NCI-H1694 (cell line): ENCODE measurements at regions not wholly inside any gene's neighbourhood (a gene's known extent, or its start where the extent isn't known, plus 50 kb on each side); places are given as distances from the start of the nearest gene placed in this dataset.
"Not testable (repeated sequence)": the region's sequence is repeated elsewhere in the genome, so short reads cannot be mapped to it uniquely, and the experiment has no call there.

Source experiments
- DNase-seq: peaks from one replicate; lab custom pipeline; 2025; lab: John Stamatoyannopoulos, UW

DNA sequence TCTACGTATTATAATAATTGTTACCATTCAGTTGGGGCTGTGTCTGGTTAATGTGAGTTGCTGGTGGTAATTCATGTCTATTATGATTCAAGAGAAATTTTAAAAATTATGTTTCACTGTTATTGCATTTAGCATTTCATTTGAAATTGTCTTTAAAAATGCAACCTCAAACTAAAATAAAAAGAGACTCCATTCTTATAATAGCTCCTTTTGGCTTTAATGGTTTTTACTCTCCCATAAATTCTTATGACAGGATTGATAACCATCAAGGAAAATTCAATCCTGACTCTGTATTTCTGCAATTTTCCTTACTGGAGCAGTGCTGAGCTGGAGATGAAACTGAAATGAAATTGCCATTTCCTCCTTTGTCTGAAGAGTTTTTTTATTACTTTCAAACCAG lies 262.7 kb downstream of the REEP3 start:
- DNase-seq = no peak

DNA sequence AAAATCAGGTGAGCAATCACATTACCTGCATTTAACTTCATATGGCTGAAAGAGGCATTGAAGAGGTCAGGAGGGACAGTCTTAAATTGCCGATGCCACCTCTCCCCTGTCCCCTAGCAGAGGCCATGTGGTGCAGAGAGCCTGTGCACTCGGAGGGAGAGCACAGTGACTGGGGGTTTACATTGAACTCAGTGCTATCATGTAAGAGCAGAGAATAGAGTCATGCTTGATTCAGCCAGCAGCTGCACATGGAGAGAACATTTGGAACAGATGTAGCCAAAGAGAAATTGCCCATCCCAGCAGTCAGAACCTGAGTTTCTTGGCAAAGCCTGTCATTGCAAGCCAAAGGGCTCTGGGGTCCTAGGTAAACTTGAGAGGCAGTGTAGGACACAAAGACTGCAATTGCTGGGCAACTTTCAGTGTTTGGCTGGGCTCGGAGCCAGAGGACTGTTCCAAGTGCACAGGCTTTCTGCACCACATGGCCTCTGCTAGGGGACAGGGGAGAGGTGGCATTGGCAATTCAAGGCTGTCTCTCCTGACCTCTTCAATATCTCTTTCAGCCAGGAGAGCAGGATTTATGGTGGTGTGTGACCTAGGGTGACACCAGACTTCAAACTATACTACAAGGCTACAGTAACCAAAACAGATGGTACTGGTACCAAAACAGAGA lies 267.1 kb downstream of the REEP3 start:
- DNase-seq = peak; percentile 11

DNA sequence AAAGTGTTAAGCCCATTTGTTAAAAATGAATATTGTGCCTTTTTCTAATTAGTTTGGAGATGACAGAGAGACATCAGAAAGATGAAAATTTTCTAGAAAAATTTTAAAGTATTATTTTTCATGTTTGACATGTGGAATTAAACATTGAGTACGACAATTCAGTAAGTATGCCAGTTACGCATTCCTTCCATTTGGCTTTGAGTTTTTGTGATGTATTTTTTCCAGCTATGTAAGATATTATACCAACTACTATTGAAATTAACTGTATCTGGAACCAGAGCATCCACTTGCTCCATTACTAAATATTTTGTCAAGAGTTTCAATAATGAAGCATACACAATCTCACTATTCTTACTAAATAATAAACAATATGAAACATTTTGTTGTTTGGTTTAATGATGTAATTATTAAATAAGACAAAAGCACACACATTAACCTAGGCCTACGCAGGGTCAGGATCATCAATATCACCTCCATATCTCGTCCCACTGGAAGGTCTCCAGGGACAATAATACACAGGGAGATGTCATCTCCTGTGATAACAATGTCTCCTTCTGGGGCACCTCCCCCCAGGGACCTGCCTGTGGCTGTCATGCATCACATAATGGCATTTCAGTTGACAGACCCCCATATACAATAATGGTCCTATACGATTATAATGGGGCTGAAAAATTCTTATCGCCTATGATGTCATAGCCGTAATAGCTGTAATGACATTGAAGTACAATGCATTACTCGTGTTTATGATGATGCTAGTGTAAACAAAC lies 274.1 kb downstream of the REEP3 start:
- no peak for DNase-seq

DNA sequence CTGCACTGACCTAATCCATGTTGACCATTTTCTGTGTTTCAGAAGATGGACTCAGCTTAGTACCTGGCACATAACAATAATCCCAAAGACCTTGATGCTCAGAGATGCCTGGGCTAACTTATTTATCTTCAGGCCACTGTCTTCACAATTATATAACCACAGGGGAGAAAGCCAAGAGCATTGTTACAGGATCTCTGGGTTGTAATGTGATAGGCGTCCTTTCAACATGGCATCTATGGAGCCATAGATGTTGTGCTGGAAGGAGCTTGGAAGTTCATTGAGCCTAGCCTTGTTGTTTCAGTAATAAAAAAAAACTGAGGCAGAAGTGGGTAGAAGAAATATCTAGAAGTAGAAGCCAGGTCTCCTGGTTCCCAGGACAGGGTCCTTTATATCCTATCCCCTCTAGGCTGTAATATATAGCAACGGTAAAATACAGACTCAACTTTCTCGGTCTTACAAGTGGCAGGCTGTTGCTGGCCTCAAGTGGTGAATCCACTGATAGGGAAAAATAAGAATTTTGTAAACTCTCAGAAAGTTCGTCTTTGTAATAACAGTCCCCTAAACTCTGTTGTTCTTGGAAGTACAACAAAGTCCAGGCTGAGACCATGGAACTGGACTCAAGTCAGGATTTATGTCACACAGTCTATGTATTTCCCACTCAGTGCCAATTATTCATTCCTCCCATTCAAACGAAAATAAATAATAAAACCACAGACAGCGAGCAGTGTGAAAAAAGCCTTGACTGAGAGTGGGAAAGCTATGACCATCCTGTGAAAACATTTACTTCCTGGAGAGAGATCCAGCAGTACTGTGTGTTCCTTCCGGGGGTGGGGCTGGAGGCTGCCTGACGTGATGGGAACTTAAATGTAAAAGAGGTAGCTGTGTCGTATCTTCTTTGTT lies 277.6 kb downstream of the REEP3 start:
- DNase-seq = no peak

DNA sequence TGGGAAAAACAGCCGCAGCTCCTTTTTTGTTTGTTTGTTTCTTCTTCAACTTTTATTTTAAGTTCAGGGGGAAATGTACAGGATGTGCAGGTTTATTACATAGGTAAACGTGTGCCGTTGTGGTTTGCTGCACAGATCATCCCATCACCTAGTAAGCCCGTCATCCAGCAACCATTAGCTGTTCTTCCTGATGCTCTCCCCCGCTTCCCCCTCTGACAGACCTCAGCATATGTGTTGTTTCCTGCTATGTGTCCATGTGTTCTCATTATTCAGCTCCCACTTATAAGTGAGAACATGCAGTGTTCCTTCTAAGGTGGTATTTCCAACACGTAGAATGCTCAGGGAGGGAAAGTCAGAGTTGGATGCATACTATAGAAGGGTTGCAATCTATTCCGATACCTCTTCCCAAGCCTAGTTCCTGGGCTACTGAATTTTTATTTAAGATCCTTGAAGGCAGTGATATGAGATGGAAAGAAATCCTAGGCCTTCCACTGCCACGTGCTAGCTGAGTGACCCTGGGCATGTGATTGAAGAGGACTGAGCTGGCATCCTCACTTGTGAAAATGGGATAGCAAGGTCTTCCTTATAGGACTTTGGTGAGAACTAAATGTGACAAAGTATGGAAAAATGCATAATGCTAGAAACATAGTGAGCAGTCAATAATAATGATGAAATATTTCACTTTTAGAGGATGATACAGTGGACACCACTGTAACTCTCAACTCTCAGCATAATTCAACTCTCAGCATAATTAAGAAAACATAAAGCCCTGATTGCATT lies 278.5 kb downstream of the REEP3 start:
- DNase-seq = no peak

DNA sequence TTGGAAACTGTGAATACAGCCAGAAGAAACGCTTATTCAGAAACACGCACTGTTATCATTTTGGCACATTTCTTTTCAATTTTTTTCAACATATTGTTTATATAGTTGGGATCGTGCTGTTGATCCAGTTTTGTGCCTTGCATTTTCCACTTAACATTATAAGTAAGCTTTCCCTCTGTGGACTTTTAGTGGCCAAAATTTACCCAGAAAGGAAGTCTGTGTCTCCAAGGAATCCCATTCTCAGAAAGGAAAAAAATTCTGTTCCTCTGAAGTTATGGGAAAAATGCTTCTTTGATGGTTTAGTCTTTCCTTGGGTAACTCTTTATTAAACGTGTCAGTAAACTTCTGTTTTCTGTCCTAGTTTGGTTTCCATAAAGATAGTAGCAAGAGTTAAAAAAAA lies 280.0 kb downstream of the REEP3 start:
- no peak for DNase-seq

DNA sequence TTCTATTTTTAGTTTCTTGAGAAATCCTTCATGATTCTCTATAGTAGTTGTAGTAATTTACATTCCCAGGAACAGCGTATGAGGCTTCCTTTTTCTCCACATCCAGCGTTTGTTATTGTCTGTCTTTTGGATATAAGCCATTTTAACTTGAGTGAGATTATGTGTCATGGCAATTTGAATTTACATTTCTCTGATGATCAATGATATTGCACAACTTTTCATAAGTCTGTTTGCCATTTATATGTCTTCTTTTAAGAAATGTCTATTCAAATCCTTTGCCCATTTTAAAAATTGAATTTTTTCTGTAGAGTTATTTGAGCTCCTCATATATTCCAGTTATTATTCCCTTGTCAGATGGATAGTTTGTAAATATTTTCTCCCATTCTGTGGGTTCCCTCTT lies 285.1 kb downstream of the REEP3 start:
- DNase-seq = no peak

DNA sequence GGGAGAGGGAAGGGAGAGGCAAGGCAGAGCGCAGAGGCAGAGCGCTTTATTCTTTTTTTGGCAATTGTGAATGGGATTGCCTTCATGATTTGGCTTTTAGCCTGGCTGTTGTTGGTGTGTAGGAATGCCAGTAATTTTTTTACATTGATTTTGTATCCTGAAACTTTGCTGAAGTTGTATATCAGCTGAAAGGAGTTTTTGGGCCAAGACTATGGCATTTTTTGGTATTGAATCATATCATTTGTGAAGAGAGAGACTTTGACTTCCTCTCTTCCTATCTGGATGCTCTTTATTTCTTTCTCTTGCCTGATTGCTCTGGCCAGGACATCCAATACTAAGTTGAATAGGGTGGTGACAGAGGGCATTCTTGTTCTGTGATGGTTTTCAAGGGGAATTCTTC lies 291.3 kb downstream of the REEP3 start:
- DNase-seq = no peak

DNA sequence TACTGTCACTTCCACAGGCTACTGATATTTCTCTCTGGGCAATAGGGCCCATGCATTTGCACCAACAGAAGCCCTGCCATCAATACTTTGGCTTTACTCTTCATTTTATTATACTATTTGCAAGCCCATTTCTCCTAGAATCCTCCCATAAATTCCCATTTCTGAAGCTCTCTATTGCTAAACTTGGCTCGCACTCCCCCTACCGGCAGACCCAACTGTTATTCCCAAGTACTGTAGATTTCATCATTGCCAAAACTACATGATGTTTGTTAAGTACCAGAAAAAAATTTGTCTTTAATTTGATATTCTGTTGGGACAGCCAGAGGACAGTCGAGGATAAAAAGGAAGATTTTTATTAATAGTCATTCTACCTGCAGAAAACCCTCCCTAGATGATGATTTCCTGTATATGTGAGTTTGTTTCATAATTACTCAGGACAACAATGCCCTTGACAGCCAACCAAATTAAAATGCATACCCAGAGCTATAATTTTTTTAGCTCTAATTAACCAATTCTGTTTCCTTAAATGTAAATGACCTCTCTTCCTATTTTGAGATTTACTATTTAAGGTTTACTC lies 298.6 kb downstream of the REEP3 start:
- DNase-seq = peak; percentile 61

DNA sequence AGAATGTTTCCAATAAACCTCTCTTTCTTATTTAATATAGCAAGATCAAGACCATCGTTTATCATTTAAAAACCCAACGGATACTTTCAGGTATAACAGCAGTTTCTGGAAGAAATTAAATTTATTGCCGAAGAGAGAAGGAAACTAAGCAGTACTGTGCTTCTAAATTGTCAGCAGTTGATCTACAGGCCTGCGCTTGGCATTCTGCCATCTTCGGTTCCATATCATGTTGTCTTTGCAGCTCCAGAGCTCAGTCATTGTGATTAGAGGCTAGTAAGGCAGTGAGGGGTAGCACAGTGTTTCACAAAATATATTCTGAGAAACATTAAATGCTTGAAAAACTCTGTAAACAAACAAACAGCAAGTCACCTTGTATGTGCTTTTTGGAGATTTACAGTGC lies 301.3 kb downstream of the REEP3 start:
- no peak for DNase-seq

DNA sequence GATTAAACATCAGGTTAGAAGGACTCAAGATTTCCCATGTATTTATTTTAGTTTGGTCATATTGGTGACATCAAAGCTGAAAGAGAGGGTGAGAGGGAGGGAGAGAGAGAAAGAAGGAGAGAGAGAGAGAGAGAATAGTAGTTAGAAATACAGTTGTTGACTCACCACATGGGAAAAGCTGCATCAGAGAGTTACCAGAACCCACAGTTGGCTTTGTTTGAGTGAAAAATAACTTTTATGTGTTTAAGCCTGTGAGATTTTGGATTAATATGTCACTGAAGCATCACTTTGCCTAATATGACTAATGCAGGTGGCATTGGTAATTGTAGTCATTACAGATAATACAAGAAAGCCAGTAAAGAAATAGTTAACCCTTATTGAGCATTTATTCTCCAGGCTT lies 303.9 kb downstream of the REEP3 start:
- no peak for DNase-seq

DNA sequence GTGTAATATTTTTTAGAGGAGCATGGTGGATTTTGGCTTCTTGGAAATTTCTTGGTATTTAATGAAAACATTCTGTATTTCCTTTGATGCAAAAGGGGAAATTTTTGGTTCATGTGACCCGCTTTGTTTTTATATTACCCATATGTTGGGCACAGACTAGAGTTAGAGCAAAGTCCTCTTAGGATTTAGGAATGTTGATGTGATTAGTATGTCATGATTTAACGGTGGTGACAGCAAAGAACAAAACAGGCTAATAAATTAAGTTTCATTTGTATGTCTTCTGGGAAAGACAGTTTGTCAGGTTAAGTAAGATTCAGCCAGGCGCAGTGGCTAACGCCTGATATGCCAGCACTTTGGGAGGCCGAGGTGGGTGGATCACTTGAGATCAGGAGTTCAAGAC lies 304.6 kb downstream of the REEP3 start:
- no peak for DNase-seq

DNA sequence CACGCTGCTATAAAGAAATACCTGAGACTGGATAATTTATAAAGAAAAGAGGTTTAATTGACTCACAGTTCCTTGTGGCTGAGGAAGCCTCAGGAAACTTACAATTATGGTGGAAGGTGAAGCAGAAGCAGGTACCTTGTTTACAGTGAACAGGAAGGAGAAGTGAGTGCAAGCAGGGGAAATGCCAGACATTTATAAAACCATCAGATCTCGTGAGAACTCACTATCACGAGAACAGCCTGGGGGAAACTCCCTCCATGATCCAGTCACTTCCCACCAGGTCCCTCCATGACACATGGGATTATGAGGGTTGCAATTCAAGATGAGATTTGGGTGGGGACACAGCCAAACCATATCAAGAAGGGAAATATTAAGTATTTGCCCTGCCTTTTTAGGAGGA lies 305.8 kb downstream of the REEP3 start:
- not testable (repeated sequence) for DNase-seq

DNA sequence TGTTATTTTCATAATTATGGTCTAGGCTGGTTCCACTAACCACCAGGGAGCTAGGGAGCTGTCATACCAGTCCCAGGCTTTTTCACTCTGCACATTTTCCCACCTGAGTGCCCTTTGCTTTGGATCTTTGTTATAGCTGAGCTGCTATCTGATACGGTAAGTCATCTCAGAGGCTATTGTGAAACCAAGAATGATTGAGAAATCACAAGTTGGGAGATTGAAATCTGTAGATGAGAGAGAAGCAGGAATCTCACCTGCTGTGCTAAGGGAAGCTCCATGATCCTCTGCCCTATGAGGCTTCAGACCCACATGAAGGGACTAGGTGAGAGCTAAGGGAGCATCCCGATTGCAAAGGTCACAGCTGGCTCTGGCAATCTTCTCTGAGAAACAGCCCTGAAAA lies 307.8 kb downstream of the REEP3 start:
- no peak for DNase-seq

DNA sequence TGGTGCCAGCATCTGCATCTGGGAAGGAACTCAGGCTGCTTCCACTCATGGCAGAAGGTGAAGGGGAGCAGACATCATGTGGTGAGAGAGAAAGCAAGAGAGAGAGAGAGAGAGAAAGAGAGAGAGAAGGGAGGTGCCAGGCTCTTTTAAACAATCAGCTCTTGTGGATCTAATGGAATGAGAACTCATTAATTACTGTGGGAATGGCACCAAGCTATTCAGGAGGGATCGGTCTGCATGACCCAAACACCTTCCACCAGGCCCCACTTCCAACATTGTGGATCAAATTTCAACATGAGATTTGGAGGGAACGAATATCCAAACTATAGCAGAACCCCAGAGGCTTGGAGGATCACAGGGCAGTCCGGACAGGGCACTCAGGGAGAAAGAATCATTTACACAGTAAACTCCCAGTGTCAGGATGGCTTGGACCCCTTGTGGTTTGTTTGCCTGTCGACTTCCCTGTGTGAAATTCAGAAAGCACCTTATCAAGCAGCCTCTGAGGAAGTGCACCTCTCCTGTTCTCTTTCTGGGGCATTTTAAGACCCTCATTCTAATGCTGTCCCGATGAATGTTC lies 308.5 kb downstream of the REEP3 start:
- DNase-seq = no peak

DNA sequence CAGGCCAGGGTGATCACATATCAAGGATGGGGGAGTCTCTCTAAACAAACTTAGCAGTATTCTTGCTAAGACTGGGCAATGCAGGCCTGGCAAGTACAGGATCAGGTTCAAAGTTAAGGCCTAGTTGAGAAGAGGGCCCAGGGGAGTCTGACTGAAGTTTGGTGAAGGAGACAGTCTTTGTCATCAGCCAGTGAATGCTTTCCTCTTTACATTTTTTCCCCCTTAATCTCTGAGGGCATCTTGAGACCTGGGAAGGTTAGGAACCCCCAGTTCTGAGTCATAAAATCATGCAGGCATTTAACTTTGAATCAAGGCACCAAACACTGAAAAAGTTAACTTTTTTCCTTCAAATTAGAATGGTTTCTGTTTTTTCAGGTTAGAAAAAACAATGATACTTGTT lies 311.5 kb downstream of the REEP3 start:
- DNase-seq = no peak

DNA sequence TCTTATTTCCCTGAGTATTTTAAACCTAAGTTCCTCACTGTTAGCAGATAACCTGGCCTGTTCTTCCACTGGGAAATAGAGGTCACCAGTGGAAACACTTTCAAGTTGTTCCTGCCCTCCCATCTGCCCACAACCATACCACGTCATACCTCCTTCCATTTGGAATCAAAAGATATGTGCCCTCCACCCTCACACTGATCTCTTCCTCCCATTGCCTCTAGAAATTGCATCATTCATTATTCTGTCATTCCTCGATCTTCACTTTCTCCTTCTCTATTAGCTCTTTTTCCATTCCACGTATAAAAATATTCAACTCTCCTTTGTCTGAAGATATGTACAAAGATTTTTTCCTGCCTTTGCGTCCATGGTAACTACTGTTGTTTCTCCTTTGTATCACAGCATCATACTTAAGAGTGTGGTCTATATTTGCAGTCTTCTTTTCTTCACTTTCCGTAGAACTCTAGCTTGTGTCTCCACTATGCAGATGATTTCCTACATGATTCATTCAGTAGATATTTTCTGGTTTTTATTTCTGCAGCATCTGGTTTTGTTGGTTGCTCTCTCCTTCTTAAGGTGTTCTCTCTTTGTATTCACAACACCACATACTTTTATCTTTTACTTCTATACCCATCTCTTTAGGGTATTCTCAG lies 312.3 kb downstream of the REEP3 start:
- no peak for DNase-seq

DNA sequence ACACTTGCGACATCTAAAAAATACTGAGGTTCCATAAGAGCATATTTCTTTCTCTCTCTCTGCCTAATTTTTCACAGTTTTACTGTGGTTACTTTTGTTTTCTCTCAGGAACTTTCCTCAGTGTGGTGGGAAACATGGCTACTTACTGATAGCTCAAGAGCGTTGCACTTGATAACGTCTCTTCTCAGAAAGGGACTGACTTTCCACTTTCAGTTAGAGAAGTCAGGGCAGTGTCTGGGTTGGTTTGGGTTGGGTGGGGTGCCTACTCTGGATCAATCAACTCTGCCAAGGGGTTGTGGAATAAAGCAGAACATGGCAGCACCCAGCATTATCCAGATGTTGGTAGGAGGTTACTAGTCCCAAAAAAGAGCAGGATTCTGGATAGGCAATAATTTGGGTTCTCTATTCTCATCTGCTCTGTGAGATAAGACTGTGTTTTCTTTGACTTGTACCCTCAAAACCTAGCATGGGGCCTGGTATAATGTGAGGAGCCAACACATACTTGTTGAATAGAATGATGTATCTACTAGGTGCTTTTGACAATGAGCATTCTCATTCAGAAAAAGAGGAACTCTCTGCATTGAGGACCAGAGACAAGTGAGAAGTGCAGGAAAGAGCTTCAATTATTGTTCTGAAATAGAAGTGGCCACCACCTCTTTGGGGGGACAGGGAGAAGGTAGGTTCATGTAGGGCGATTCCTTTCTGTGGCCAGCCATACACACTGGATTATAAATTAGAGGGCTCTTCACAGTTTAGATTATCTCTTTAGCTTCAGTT lies 315.7 kb downstream of the REEP3 start:
- DNase-seq = no peak

DNA sequence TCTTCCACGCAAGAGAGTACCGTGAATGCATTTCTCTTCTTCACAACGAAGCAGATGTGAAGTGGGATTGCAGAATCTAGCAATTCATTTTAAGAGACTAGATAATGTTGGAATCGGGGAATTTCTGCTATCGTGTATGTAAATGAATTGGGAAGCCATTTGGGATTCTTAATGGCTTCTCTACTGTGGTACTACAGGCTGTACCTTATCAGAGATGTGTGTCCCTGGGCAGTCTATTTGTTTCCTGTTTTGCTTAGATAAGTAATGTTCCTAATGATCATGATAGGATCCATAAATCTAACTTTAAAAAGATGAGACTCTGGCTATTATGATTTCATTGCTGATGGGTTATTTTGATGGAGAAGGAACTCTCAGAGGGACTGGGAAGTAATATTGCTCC lies 320.6 kb downstream of the REEP3 start:
- DNase-seq = no peak

DNA sequence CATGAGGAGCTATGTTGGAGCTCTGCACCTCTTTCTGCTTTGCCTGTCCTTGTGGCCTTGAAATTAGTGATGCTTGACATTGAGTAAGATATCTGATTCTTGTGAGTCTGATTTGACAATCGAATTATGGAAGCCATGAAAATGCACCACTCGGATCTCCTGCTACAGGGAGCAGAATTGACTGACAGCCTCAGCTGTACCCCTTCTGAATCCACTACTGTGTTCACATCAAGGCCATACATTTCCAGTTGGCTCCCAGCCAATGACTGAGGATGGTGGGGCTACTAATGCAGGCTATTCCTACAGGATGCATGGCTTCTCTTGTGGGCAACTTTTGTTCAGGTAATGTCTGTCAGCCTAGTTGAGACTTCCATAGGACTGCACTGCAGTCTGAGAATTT lies 321.9 kb downstream of the REEP3 start:
- no peak for DNase-seq
